Lung (tissue), 11 donors: ENCODE measurements at regions not wholly inside any gene's neighbourhood (a gene's known extent, or its start where the extent isn't known, plus 50 kb on each side); places are given as distances from the start of the nearest gene placed in this dataset.

Experiments
- ATAC-seq: fragments of 200-7000 bp; cut with Tn5 transposase; one replicate; pipeline ENCODE4 v1.9.1; 2020; ENCODE audit warnings: moderate number of reproducible peaks; ENCODE audit not compliant: insufficient read depth, low FRiP score
- DNase-seq, 3 donors: peaks; one replicate each; pipeline ENCODE4 v3.0.0-alpha.2; 2013 to 2017
- H3K27ac ChIP-seq, 2 donors: one replicate each; pipeline ENCODE4 v1.5.1; 2013; ENCODE audit warnings: mild to moderate bottlenecking in 2 of 2, moderate library complexity in 2 of 2, control low read depth in 1 of 2, inconsistent platforms in 1 of 2, low read depth in 1 of 2, low read length in 1 of 2
- H3K27me3 ChIP-seq, 3 donors: one replicate each; pipeline ENCODE4 v1.5.1; 2013; ENCODE audit warnings: low read length in 2 of 3; ENCODE audit not compliant: control insufficient read depth in 3 of 3, insufficient read depth in 3 of 3
- H3K36me3 ChIP-seq, 4 donors: one replicate each; pipeline ENCODE4 v1.5.1; 2013; ENCODE audit warnings: low read length in 4 of 4, mild to moderate bottlenecking in 1 of 4, moderate library complexity in 1 of 4; ENCODE audit not compliant: control insufficient read depth in 4 of 4, insufficient read depth in 4 of 4
- H3K4me1 ChIP-seq, 5 donors: one replicate each; pipeline ENCODE4 v1.5.1; 2013; ENCODE audit warnings: low read length in 5 of 5, mild to moderate bottlenecking in 2 of 5, moderate library complexity in 1 of 5; ENCODE audit not compliant: control insufficient read depth in 5 of 5, insufficient read depth in 5 of 5
- H3K4me3 ChIP-seq: one replicate; pipeline ENCODE4 v1.5.1; 2013; ENCODE audit warnings: mild to moderate bottlenecking, control low read depth, moderate library complexity
- H3K9ac ChIP-seq, 2 donors: one replicate each; pipeline ENCODE4 v1.5.1; 2013; ENCODE audit warnings: low read length in 2 of 2, control low read depth in 1 of 2; ENCODE audit not compliant: insufficient read depth in 1 of 2
- H3K9me3 ChIP-seq, 4 donors: one replicate each; pipeline ENCODE4 v1.5.1; 2013; ENCODE audit warnings: low read length in 3 of 4, mild to moderate bottlenecking in 1 of 4, moderate library complexity in 1 of 4; ENCODE audit not compliant: control insufficient read depth in 4 of 4, insufficient read depth in 3 of 4
- CTCF ChIP-seq: IDR thresholded peaks from 2 replicates; pipeline ENCODE4 v1.5.1; 2012; ENCODE audit warnings: mild to moderate bottlenecking; ENCODE audit errors: control extremely low read depth, extremely low read depth
- WGBS, 2 donors: extraction: QIAGEN DNeasy Blood & Tissue Kit; methylation state at CpG; one replicate each; pipeline ENCODE4 v1.1.7; 2013; 5-methylcytosine and 5-hydroxymethylcytosine counted together
- donor health status: control.
- donor health status: control.
- donor health status: Bipolar disorder and iron deficiency.
- donor health status: healthy.
- donor health status: DM: yes; HTN: yes; CAD: no.

- H3K4me1 ChIP-seq: no peaks in the 10 kb centered on the region
- 72 to 79% methylated on average over 9 of the region's 9 CpGs for WGBS, 2 donors
- no peaks in the 10 kb centered on the region for H3K27me3 ChIP-seq
- H3K4me3 ChIP-seq: no peak overlapping the region
- H3K9ac ChIP-seq: no peak overlapping the region
- DNase-seq: no peak
- no peak overlapping the region for H3K27ac ChIP-seq
- TF ChIP-seq CTCF: no peak
- H3K9me3 ChIP-seq: peaks cover 0 to 1% (median 0%) of the 10 kb centered on the region in 4 donors
- no peak for ATAC-seq
- H3K36me3 ChIP-seq: no peaks in the 10 kb centered on the region
Observed at GRCh38 chr15:67899596-67900283, 59.9 kb upstream of the RNU6-1 start.

GRCh38 chr15:67900621-67901147, 60.8 kb upstream of the RNU6-1 start:
- Histone ChIP-seq H3K36me3 (no peaks in the 10 kb centered on the region), H3K4me1 (no peaks in the 10 kb centered on the region), H3K27me3 (no peaks in the 10 kb centered on the region), H3K4me3 (no peak overlapping the region), H3K27ac (no peak overlapping the region), H3K9ac (no peak overlapping the region), H3K9me3 (peaks cover 0 to under 1% (median 0%) of the 10 kb centered on the region in 4 donors)
- ATAC-seq (no peak), DNase-seq (no peak)
- no peak for TF ChIP-seq CTCF
- WGBS, 2 donors: 96 to 98% methylated on average over 2 of the region's 2 CpGs

GRCh38 chr15:67901922-67902321, 62.1 kb upstream of the RNU6-1 start:
- Histone ChIP-seq H3K4me3 (no peak overlapping the region), H3K27me3 (no peaks in the 10 kb centered on the region), H3K27ac (no peak overlapping the region), H3K36me3 (no peaks in the 10 kb centered on the region), H3K9me3 (no peaks in the 10 kb centered on the region), H3K9ac (no peak overlapping the region), H3K4me1 (no peaks in the 10 kb centered on the region)
- no peak for DNase-seq
- WGBS, 2 donors: 88 to 94% methylated on average over 1 of the region's 1 CpG
- TF ChIP-seq CTCF: no peak
- no peak for ATAC-seq
